H1 (cell line): ENCODE measurements at regions not wholly inside any gene's neighbourhood (a gene's known extent, or its start where the extent isn't known, plus 50 kb on each side); places are given as distances from the start of the nearest gene placed in this dataset.

Experiments
- CTCF ChIA-PET: fragments of 300-600 bp; sonication (Branson Sonifier 250); formaldehyde crosslinking; loops from one replicate; lab custom pipeline; 2021; ENCODE audit not compliant: partially characterized antibody; lab: Charles Lee
- POLR2A ChIA-PET: fragments of 300-600 bp; sonication (Branson Sonifier 250); formaldehyde crosslinking; loops from one replicate; lab custom pipeline; 2021; ENCODE audit warnings: inconsistent platforms; ENCODE audit not compliant: partially characterized antibody; lab: Charles Lee
- DNase-seq, 2 experiments: peaks; one replicate each; pipeline versions ENCODE4 v3.0.0 to v3.0.0-alpha.2; 2010 to 2022; ENCODE audit warnings: low spot score in 2 of 2, low read depth in 1 of 2, mixed read lengths in 1 of 2
- FAIRE-seq: peaks from 2 replicates; lab custom pipeline; 2011; peaks lifted over from hg19 to GRCh38; lab: Jason Lieb, UNC
- H2AFZ ChIP-seq: 2 replicates; pipeline ENCODE4 v1.8.1; 2012; ENCODE audit warnings: low read length, inconsistent platforms
- H2AK5ac ChIP-seq: 2 replicates; pipeline ENCODE4 v1.6.1; 2013; ENCODE audit warnings: low read depth, low read length
- H2BK120ac ChIP-seq: replicated peaks from 2 replicates; pipeline ENCODE3; 2013; ENCODE audit warnings: low read depth, low read length, inconsistent platforms
- H2BK12ac ChIP-seq: 2 replicates; pipeline ENCODE4 v1.6.1; 2013; ENCODE audit warnings: low read depth, low read length
- H2BK15ac ChIP-seq: 2 replicates; pipeline ENCODE4 v1.6.1; 2013; ENCODE audit warnings: low read length
- H2BK20ac ChIP-seq: 2 replicates; pipeline ENCODE4 v1.6.1; 2013; ENCODE audit warnings: low read length
- H2BK5ac ChIP-seq: 2 replicates; pipeline ENCODE4 v1.6.1; 2013; ENCODE audit warnings: low read depth, low read length
- H3K14ac ChIP-seq: 2 replicates; pipeline ENCODE4 v1.6.1; 2013; ENCODE audit warnings: inconsistent platforms; ENCODE audit not compliant: insufficient read length
- H3K18ac ChIP-seq: 2 replicates; pipeline ENCODE4 v1.6.1; 2013; ENCODE audit warnings: low read length; ENCODE audit errors: extremely low read depth
- H3K23ac ChIP-seq: 2 replicates; pipeline ENCODE4 v1.6.1; 2013; ENCODE audit warnings: inconsistent platforms; ENCODE audit not compliant: insufficient read length
- H3K23me2 ChIP-seq: 2 replicates; pipeline ENCODE4 v1.6.1; 2013; ENCODE audit warnings: low read depth, low read length
- H3K27ac ChIP-seq: 2 replicates; pipeline ENCODE4 v1.6.1; 2011; ENCODE audit warnings: low read depth, low read length, inconsistent platforms
- H3K27me3 ChIP-seq, 4 experiments: replicated peaks in 1 of 4; 1 replicate in 1 of 4; 2 replicates in 3 of 4; pipeline versions ENCODE4 v1.6.1 to v1.8.1; 2011 to 2013; ENCODE audit warnings: low read length in 3 of 4, mild to moderate bottlenecking in 3 of 4, inconsistent platforms in 2 of 4, mixed read lengths in 2 of 4, moderate library complexity in 1 of 4; ENCODE audit not compliant: control insufficient read depth in 3 of 4, insufficient read depth in 3 of 4; ENCODE audit errors: extremely low read depth in 1 of 4
- H3K36me3 ChIP-seq, 4 experiments: 2 replicates each; pipeline versions ENCODE4 v1.6.1 to v1.8.1; 2011 to 2013; ENCODE audit warnings: mild to moderate bottlenecking in 4 of 4, low read length in 3 of 4, moderate library complexity in 2 of 4, control low read depth in 1 of 4, inconsistent platforms in 1 of 4; ENCODE audit not compliant: insufficient read depth in 4 of 4, control insufficient read depth in 2 of 4
- H3K4ac ChIP-seq: replicated peaks from 2 replicates; pipeline ENCODE3; 2013; ENCODE audit warnings: low read length, low read depth, mixed read lengths, inconsistent platforms; ENCODE audit not compliant: insufficient read length
- H3K4me1 ChIP-seq, 4 experiments: replicated peaks in 1 of 4; 1 replicate in 1 of 4; 2 replicates in 3 of 4; pipeline versions ENCODE4 v1.6.1 to v1.8.1; 2011 to 2013; ENCODE audit warnings: low read length in 3 of 4, inconsistent platforms in 2 of 4, mixed read lengths in 1 of 4; ENCODE audit not compliant: insufficient read depth in 4 of 4, control insufficient read depth in 3 of 4
- H3K4me2 ChIP-seq, 2 experiments: 2 replicates each; pipeline versions ENCODE4 v1.6.1 to v1.8.1; 2011 to 2013; ENCODE audit warnings: low read depth in 2 of 2, low read length in 2 of 2, control low read depth in 1 of 2, inconsistent platforms in 1 of 2, mild to moderate bottlenecking in 1 of 2; ENCODE audit not compliant: insufficient read depth in 1 of 2
- H3K4me3 ChIP-seq, 4 experiments: fragments of 200-600, 300-600 bp in 1 of 4; sonication (generic), shearing (Covaris generic), sonication (Bioruptor Twin) in 1 of 4; 2 replicates each; pipeline versions ENCODE4 v1.5.1 to v1.8.1; 2011 to 2016; ENCODE audit warnings: low read length in 4 of 4, low read depth in 3 of 4, control low read depth in 2 of 4, inconsistent platforms in 2 of 4, mild to moderate bottlenecking in 2 of 4, mixed read lengths in 1 of 4, moderate library complexity in 1 of 4; ENCODE audit not compliant: insufficient read depth in 2 of 4; ENCODE audit errors: extremely low read depth in 1 of 4
- H3K56ac ChIP-seq: replicated peaks from 2 replicates; pipeline ENCODE3; 2013; ENCODE audit warnings: low read depth, mild to moderate bottlenecking, mixed read lengths, low read length, inconsistent platforms; ENCODE audit not compliant: insufficient read length
- H3K79me1 ChIP-seq: 2 replicates; pipeline ENCODE4 v1.6.1; 2013; ENCODE audit warnings: low read depth, low read length, control low read depth
- H3K79me2 ChIP-seq, 2 experiments: 2 replicates each; pipeline versions ENCODE4 v1.6.1 to v1.8.1; 2012 to 2013; ENCODE audit warnings: low read length in 2 of 2, mild to moderate bottlenecking in 2 of 2, inconsistent platforms in 1 of 2; ENCODE audit not compliant: insufficient read depth in 2 of 2, control insufficient read depth in 1 of 2
- H3K9ac ChIP-seq, 4 experiments: replicated peaks in 1 of 4; 1 replicate in 1 of 4; 2 replicates in 3 of 4; pipeline versions ENCODE4 v1.6.1 to v1.8.1; 2011 to 2013; ENCODE audit warnings: low read depth in 3 of 4, low read length in 3 of 4, control low read depth in 2 of 4, mild to moderate bottlenecking in 2 of 4, moderate library complexity in 2 of 4, inconsistent platforms in 1 of 4; ENCODE audit errors: extremely low read depth in 1 of 4
- H3K9me3 ChIP-seq, 2 experiments: 2 replicates each; pipeline versions ENCODE4 v1.6.1 to v1.8.1; 2012 to 2013; ENCODE audit warnings: mild to moderate bottlenecking in 2 of 2, moderate library complexity in 2 of 2, control low read depth in 1 of 2, inconsistent platforms in 1 of 2, low read depth in 1 of 2, low read length in 1 of 2, mixed read lengths in 1 of 2; ENCODE audit not compliant: insufficient read depth in 2 of 2
- H4K20me1 ChIP-seq, 2 experiments: replicated peaks in 1 of 2; 2 replicates each; pipeline versions ENCODE3 to v1.8.1; 2011 to 2013; ENCODE audit warnings: inconsistent platforms in 2 of 2, low read length in 2 of 2, mild to moderate bottlenecking in 1 of 2; ENCODE audit not compliant: insufficient read depth in 2 of 2, control insufficient read depth in 1 of 2
- H4K5ac ChIP-seq: 2 replicates; pipeline ENCODE4 v1.6.1; 2013; ENCODE audit warnings: low read length, low read depth, mixed read lengths, inconsistent platforms; ENCODE audit not compliant: insufficient read length
- H4K8ac ChIP-seq: 2 replicates; pipeline ENCODE4 v1.8.0; 2013; ENCODE audit warnings: mild to moderate bottlenecking, moderate library complexity, low read length, inconsistent platforms; ENCODE audit not compliant: insufficient read depth; ENCODE audit errors: extremely low read depth
- H4K91ac ChIP-seq: replicated peaks from 2 replicates; pipeline ENCODE3; 2013; ENCODE audit warnings: low read length, mixed read lengths, inconsistent platforms; ENCODE audit not compliant: insufficient read length
- SRF ChIP-seq: IDR thresholded peaks from 2 replicates; pipeline ENCODE4 v1.6.1; 2011; ENCODE audit warnings: mild to moderate bottlenecking, low read depth, low read length, moderate library complexity
- TAF1 ChIP-seq: IDR thresholded peaks from 2 replicates; pipeline ENCODE4 v1.6.1; 2011; ENCODE audit warnings: mild to moderate bottlenecking, low read depth, low read length
- ZNF274 ChIP-seq: IDR thresholded peaks from 2 replicates; pipeline ENCODE4 v1.7.0; 2012; ENCODE audit warnings: low read length, borderline replicate concordance; ENCODE audit errors: extremely low read depth
- WGBS, 2 experiments: shearing (Covaris generic) in 1 of 2; methylation state at CpG; one replicate each; pipeline versions ENCODE4 v1.1.6 to v1.1.7; 2013 to 2015; ENCODE audit warnings: low lambda C conversion rate in 2 of 2, mixed read lengths in 2 of 2, inconsistent platforms in 1 of 2, low coverage in 1 of 2, missing lambda C conversion rate in 1 of 2; ENCODE audit not compliant: insufficient replicate concordance in 2 of 2, insufficient coverage in 1 of 2, insufficient read length in 1 of 2; ENCODE audit errors: extremely low coverage in 1 of 2, missing lambda C conversion rate in 1 of 2; 5-methylcytosine and 5-hydroxymethylcytosine counted together
- TF ChIP-seq, protein P1 (sequence below), 3 experiments: IDR thresholded peaks; 1 replicate in 2 of 3; 2 replicates in 1 of 3; pipeline versions ENCODE4 v1.5.1 to v1.6.1; 2011; ENCODE audit warnings: low read length in 3 of 3, mild to moderate bottlenecking in 3 of 3, inconsistent platforms in 2 of 3, low read depth in 1 of 3, moderate library complexity in 1 of 3; ENCODE audit not compliant: insufficient read depth in 1 of 3; ENCODE audit errors: control extremely low read depth in 1 of 3

DNA sequence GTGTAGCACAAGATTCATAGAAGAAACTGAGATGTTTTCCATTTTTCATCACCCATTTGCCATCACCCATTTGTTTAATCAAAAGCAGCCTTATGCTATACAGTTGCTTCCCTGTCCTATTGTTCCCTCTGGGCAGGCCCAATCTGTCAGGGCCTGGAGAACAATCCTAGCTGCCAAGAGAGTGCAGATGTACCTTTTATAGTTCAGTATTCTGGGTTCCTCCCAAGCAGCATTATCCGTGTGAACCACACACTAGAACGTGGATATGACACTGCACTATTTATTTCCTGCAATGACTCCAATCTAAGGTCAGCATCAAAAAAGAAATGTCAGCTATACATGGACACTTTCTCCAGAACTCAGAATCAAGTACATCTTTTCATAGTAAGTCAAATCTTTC lies 269.0 kb downstream of the ADGRA3 start:
- H3K4ac ChIP-seq: no peak overlapping the region
- H3K36me3 ChIP-seq: no peaks in the 10 kb centered on the region
- TF ChIP-seq, protein P1, sequence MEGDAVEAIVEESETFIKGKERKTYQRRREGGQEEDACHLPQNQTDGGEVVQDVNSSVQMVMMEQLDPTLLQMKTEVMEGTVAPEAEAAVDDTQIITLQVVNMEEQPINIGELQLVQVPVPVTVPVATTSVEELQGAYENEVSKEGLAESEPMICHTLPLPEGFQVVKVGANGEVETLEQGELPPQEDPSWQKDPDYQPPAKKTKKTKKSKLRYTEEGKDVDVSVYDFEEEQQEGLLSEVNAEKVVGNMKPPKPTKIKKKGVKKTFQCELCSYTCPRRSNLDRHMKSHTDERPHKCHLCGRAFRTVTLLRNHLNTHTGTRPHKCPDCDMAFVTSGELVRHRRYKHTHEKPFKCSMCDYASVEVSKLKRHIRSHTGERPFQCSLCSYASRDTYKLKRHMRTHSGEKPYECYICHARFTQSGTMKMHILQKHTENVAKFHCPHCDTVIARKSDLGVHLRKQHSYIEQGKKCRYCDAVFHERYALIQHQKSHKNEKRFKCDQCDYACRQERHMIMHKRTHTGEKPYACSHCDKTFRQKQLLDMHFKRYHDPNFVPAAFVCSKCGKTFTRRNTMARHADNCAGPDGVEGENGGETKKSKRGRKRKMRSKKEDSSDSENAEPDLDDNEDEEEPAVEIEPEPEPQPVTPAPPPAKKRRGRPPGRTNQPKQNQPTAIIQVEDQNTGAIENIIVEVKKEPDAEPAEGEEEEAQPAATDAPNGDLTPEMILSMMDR (IDR thresholded peaks at IDR 0.05; ENCODE audit: control extremely low read depth in 1 of 3, insufficient read depth in 1 of 3, low read depth in 1 of 3, low read length in 3 of 3): no peak
- TF ChIP-seq TAF1: no peak
- no peak for TF ChIP-seq ZNF274
- TF ChIP-seq SRF: no peak
- DNase-seq: no peak
- H3K18ac ChIP-seq: no peak overlapping the region
- no peaks in the 10 kb centered on the region for H3K79me2 ChIP-seq
- H2BK120ac ChIP-seq: no peak overlapping the region
- H2BK12ac ChIP-seq: no peak overlapping the region
- no peaks in the 10 kb centered on the region for H3K4me1 ChIP-seq
- no peak overlapping the region for H3K4me2 ChIP-seq
- no peak overlapping the region for H3K14ac ChIP-seq
- H2BK20ac ChIP-seq: no peak overlapping the region
- H2BK5ac ChIP-seq: no peak overlapping the region
- no peak overlapping the region for H4K8ac ChIP-seq
- H3K23me2 ChIP-seq: no peaks in the 10 kb centered on the region
- no peaks in the 10 kb centered on the region for H3K79me1 ChIP-seq
- H3K4me3 ChIP-seq: no peak overlapping the region
- H3K27me3 ChIP-seq: no peaks in the 10 kb centered on the region
- 83% methylated on average over 2 of the region's 2 CpGs; no CpG with 5 or more reads in 1 of the 2 experiments for WGBS, 2 experiments
- CTCF ChIA-PET: interaction anchor here (0.6 to 5.6 kb wide), 3 partner anchors 9 to 143 kb away, joined by 3 to 36 read pairs (median 3); no protein-coding TSS in a partner anchor
- no peak overlapping the region for H3K27ac ChIP-seq
- H3K23ac ChIP-seq: no peak overlapping the region
- no peaks in the 10 kb centered on the region for H3K9me3 ChIP-seq
- no peak overlapping the region for H3K9ac ChIP-seq
- FAIRE-seq: no peak
- no peak overlapping the region for H4K91ac ChIP-seq
- no peak overlapping the region for H4K5ac ChIP-seq
- no peak overlapping the region for H3K56ac ChIP-seq
- POLR2A ChIA-PET: no interaction called here
- no peaks in the 10 kb centered on the region for H4K20me1 ChIP-seq
- no peak overlapping the region for H2AFZ ChIP-seq
- no peak overlapping the region for H2BK15ac ChIP-seq
- H2AK5ac ChIP-seq: no peak overlapping the region
